ENCODE measurements at regions not wholly inside any gene's neighbourhood (a gene's known extent, or its start where the extent isn't known, plus 50 kb on each side); places are given as distances from the start of the nearest gene placed in this dataset.

DNA sequence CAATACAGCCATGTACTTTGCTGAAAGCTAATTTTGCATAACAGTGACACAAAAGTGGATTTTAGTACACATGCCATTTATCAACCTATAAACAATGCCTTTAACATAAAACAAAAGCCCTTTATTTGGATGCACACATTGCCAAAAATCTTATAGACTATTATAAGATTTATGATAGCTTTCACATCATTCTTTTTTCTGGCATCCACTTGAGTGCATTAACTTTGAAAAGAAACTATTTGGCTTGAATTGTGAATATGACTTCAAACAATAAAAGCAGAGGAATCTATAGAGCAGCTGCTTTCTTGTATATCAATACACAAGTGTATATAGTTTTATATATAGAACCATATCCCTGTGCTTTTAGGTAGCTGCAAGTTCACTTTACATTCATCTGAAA, 577.4 kb downstream of the CBLN2 start:
- Histone ChIP-seq H3K4me3 (no peak overlapping the region), H3K36me3 (no peaks in the 10 kb centered on the region), H3K9me3 (no peaks in the 10 kb centered on the region), H3K27ac (no peak overlapping the region), H3K4me1 (no peaks in the 10 kb centered on the region), H3K27me3 (no peaks in the 10 kb centered on the region)
- TF ChIP-seq, protein P1, sequence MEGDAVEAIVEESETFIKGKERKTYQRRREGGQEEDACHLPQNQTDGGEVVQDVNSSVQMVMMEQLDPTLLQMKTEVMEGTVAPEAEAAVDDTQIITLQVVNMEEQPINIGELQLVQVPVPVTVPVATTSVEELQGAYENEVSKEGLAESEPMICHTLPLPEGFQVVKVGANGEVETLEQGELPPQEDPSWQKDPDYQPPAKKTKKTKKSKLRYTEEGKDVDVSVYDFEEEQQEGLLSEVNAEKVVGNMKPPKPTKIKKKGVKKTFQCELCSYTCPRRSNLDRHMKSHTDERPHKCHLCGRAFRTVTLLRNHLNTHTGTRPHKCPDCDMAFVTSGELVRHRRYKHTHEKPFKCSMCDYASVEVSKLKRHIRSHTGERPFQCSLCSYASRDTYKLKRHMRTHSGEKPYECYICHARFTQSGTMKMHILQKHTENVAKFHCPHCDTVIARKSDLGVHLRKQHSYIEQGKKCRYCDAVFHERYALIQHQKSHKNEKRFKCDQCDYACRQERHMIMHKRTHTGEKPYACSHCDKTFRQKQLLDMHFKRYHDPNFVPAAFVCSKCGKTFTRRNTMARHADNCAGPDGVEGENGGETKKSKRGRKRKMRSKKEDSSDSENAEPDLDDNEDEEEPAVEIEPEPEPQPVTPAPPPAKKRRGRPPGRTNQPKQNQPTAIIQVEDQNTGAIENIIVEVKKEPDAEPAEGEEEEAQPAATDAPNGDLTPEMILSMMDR (IDR thresholded peaks at IDR 0.05) = no peak
- TF ChIP-seq POLR2AphosphoS5 (IDR thresholded peaks at IDR 0.05) = no peak
- TF ChIP-seq POLR2A (IDR thresholded peaks at IDR 0.05) = no peak
- no peak for TF ChIP-seq EP300 (IDR thresholded peaks at IDR 0.05)
- DNase-seq (ENCODE audit: low spot score in 2 of 2) = no peak

DNA sequence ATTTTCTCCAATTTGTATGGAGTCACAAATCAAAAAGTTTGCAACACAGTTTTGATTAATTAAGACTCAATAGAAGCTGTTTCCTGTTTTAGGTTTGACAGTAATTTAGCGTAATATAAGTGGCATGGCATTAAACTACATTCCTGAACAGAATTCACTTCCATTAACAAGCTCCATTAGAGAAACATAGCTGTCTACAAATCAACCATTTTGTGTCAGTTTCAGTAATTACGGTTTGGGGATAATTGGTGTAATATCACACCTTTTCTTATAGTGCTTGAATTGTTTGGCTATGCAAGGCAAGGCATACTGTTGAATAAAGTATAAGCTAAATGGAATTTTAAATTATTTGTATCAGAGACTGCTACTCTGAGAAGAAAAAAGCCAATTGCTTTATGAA, 585.5 kb downstream of the CBLN2 start:
- no peak overlapping the region for H3K4me3 ChIP-seq
- H3K4me1 ChIP-seq = no peaks in the 10 kb centered on the region
- no peak for DNase-seq (ENCODE audit: low spot score in 2 of 2)
- no peak overlapping the region for H3K27ac ChIP-seq
- 66% methylated on average over 2 of the region's 2 CpGs for WGBS
- no peaks in the 10 kb centered on the region for H3K9me3 ChIP-seq
- no peaks in the 10 kb centered on the region for H3K36me3 ChIP-seq
- TF ChIP-seq EP300 (IDR thresholded peaks at IDR 0.05) (no peak), POLR2A (IDR thresholded peaks at IDR 0.05) (no peak), POLR2AphosphoS5 (IDR thresholded peaks at IDR 0.05) (no peak)
- TF ChIP-seq, protein P1 (IDR thresholded peaks at IDR 0.05) = no peak
- H3K27me3 ChIP-seq = no peaks in the 10 kb centered on the region

DNA sequence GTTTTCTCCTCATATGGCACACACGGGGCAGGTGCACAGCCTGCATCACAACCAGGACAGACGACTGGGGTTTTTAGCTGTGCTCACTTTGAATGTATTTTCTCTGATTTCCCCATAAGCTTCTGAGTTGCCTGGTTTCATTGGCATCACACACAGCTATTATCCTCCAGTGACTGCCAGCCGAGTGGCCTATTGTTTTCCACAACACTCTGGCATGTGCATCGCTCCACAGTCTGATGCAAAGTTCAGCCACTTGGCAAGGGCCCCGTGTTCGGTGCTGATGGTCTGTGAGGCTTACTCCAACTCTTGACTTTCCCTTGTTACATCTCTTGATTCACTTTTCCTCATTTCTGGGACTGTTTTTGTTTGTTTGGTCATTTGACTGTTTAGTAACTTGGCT, 593.1 kb downstream of the CBLN2 start:
- H3K4me3 ChIP-seq = no peak overlapping the region
- no peak for TF ChIP-seq EP300 (IDR thresholded peaks at IDR 0.05)
- no peak for TF ChIP-seq POLR2A (IDR thresholded peaks at IDR 0.05)
- no peak for TF ChIP-seq POLR2AphosphoS5 (IDR thresholded peaks at IDR 0.05)
- TF ChIP-seq, protein P1 (IDR thresholded peaks at IDR 0.05) = no peak
- DNase-seq (ENCODE audit: low spot score in 2 of 2) = no peak
- H3K36me3 ChIP-seq = no peaks in the 10 kb centered on the region
- H3K27me3 ChIP-seq = no peaks in the 10 kb centered on the region
- no peaks in the 10 kb centered on the region for H3K4me1 ChIP-seq
- H3K27ac ChIP-seq = no peak overlapping the region
- H3K9me3 ChIP-seq = no peaks in the 10 kb centered on the region
- 61% methylated on average over 6 of the region's 6 CpGs for WGBS

DNA sequence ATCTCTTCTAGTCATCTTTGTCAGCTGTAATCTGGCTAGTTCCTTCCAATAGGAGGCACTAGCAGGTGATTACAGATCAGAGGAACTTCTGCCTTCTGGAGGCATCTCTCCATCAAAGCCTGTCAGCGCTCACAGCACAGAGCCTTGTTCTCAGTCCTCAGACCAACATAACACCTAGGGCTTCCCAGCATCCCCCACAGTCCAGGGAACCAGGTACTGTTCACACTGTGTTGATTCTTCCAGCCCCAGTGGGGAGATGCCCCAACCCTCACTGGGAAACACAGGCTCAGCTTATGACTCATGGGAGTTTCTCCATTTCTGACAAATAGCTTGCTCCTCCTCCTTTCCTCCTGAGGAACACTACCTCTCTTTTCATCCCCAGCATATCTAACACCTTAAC, 601.7 kb downstream of the CBLN2 start:
- Histone ChIP-seq H3K27ac (no peak overlapping the region), H3K36me3 (no peaks in the 10 kb centered on the region), H3K4me1 (no peaks in the 10 kb centered on the region), H3K27me3 (no peaks in the 10 kb centered on the region), H3K9me3 (no peaks in the 10 kb centered on the region), H3K4me3 (no peak overlapping the region)
- DNase-seq (ENCODE audit: low spot score in 2 of 2) = no peak
- TF ChIP-seq, protein P1 (IDR thresholded peaks at IDR 0.05) = no peak
- TF ChIP-seq EP300 (IDR thresholded peaks at IDR 0.05) = no peak
- TF ChIP-seq POLR2A (IDR thresholded peaks at IDR 0.05) = no peak
- no peak for TF ChIP-seq POLR2AphosphoS5 (IDR thresholded peaks at IDR 0.05)
- WGBS = no CpG with 5 or more reads among the region's 1 CpG

DNA sequence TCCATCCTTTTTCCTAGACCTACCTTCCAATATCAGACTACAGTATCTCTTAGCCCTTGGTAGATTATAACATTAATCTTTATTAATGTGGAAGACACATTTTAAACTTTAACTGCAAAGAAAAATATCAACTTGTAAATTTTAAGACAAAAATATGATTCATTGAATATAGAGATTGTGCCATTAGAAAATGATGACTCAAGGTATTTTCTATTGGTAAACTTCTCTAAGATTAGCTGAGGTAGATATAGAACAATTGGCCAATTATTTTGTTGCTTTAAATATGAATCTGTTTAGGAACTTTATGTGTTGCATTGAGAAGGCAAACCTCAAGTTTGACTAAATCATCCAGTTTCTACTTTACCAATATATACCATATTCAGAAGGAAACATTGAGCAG, 604.7 kb downstream of the CBLN2 start:
- no peak for DNase-seq (ENCODE audit: low spot score in 2 of 2)
- Histone ChIP-seq H3K4me1 (no peaks in the 10 kb centered on the region), H3K9me3 (no peaks in the 10 kb centered on the region), H3K36me3 (no peaks in the 10 kb centered on the region), H3K4me3 (no peak overlapping the region), H3K27ac (no peak overlapping the region), H3K27me3 (no peaks in the 10 kb centered on the region)
- TF ChIP-seq POLR2AphosphoS5 (IDR thresholded peaks at IDR 0.05) = no peak
- TF ChIP-seq EP300 (IDR thresholded peaks at IDR 0.05) = no peak
- TF ChIP-seq, protein P1 (IDR thresholded peaks at IDR 0.05) = no peak
- no peak for TF ChIP-seq POLR2A (IDR thresholded peaks at IDR 0.05)

Measured in suprapubic skin (tissue), 4 donors.